Testis (tissue), 2 donors: ENCODE measurements at regions not wholly inside any gene's neighbourhood (a gene's known extent, or its start where the extent isn't known, plus 50 kb on each side); places are given as distances from the start of the nearest gene placed in this dataset.

Experiments
- POLR2A ChIP-seq: fragments of 450-650 bp; IDR thresholded peaks from one replicate; pipeline ENCODE4 v1.6.1; 2017; ENCODE audit warnings: antibody characterized with exemption, mild to moderate bottlenecking, moderate library complexity
- TF ChIP-seq, protein P1 (sequence below), 3 experiments: fragments of 450-650 bp in 2 of 3; fragments of 200-600 bp in 1 of 3; sonication (generic) in 1 of 3; IDR thresholded peaks; one replicate each; pipeline ENCODE4 v1.5.1; 2016 to 2019; ENCODE audit warnings: antibody characterized with exemption in 3 of 3, mild to moderate bottlenecking in 2 of 3, moderate library complexity in 1 of 3

DNA sequence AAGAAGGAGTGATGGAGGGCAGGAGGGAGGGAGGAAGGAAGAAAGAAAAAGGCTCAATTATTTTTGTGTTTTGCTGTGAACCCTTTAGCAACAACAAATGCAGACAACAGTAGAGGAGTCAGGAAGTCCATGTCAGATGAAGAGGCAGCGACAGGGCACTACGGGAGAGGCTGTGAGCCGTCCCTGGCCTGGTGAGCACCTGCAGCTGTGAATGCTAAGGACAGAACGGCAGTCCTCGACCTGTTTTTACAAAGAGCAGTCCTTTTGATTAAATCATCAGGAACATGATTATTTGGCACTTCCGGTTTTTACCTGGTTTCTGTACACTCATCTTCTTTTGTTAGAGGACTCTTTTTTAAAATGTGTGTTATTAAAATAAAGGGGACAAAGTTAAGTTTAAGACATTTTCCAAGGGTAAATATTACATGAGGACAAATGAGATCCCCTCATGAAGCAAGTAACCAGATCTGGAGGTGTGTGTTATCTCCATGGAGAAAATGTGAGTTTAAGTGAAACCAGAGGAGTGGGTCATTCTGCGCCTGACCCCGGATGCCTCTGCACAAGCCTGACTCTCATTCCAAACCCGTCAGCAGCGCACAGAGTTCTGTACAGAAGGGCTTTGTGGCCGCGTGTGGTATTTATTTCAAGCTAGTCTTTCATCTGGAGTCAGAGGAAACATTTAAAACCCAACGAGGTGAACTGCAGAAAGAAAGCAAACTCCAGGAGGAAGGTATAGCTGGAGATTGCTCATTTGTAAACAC lies 492.5 kb downstream of the SOX11 start:
- TF ChIP-seq, protein P1, sequence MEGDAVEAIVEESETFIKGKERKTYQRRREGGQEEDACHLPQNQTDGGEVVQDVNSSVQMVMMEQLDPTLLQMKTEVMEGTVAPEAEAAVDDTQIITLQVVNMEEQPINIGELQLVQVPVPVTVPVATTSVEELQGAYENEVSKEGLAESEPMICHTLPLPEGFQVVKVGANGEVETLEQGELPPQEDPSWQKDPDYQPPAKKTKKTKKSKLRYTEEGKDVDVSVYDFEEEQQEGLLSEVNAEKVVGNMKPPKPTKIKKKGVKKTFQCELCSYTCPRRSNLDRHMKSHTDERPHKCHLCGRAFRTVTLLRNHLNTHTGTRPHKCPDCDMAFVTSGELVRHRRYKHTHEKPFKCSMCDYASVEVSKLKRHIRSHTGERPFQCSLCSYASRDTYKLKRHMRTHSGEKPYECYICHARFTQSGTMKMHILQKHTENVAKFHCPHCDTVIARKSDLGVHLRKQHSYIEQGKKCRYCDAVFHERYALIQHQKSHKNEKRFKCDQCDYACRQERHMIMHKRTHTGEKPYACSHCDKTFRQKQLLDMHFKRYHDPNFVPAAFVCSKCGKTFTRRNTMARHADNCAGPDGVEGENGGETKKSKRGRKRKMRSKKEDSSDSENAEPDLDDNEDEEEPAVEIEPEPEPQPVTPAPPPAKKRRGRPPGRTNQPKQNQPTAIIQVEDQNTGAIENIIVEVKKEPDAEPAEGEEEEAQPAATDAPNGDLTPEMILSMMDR (IDR thresholded peaks at IDR 0.05): no peak
- TF ChIP-seq POLR2A: no peak
